ENCODE measurements at regions not wholly inside any gene's neighbourhood (a gene's known extent, or its start where the extent isn't known, plus 50 kb on each side); places are given as distances from the start of the nearest gene placed in this dataset.

DNA sequence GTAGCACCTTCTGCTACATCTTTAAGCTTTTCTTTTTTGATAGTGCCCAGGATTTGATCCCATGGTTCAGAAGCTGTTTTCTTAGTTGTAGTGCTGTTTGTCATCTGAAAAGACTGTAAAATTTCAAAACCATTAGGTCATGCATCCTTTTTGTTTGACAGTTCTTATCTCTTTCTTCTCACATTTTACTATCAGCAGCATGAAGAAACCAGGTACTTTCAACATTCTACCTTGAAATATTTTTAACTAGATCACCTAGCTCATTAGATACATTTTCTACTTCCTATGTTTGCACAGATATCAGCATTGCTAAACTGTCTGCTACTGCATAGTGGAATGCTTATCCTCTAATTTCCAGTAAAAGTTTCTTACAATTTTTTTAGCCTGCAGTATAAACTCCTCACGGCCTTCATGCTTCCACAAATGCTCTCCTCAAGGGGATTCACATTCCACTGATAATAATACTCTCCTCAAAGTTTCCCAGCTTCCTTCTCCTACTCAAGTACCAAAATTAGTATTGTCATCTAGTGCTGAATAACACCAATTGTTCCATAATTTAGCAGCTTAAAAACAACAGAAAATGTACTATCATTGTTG lies 243.9 kb upstream of the ZRANB2 start:
- Histone ChIP-seq H3K36me3 (replicated peaks in 1 of 2) (no peaks in the 10 kb centered on the region), H3K27me3 (no peaks in the 10 kb centered on the region), H3K4me1 (replicated peaks in 1 of 2) (no peaks in the 10 kb centered on the region), H3K9me3 (replicated peaks in 1 of 3) (no peaks in the 10 kb centered on the region), H3K27ac (no peak overlapping the region), H3K4me3 (no peak overlapping the region)
- DNase-seq = no peak
- intact Hi-C loops (cut with DNase I) = no loop called here
- TF ChIP-seq, protein P1, sequence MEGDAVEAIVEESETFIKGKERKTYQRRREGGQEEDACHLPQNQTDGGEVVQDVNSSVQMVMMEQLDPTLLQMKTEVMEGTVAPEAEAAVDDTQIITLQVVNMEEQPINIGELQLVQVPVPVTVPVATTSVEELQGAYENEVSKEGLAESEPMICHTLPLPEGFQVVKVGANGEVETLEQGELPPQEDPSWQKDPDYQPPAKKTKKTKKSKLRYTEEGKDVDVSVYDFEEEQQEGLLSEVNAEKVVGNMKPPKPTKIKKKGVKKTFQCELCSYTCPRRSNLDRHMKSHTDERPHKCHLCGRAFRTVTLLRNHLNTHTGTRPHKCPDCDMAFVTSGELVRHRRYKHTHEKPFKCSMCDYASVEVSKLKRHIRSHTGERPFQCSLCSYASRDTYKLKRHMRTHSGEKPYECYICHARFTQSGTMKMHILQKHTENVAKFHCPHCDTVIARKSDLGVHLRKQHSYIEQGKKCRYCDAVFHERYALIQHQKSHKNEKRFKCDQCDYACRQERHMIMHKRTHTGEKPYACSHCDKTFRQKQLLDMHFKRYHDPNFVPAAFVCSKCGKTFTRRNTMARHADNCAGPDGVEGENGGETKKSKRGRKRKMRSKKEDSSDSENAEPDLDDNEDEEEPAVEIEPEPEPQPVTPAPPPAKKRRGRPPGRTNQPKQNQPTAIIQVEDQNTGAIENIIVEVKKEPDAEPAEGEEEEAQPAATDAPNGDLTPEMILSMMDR (IDR thresholded peaks at IDR 0.05) = no peak
- no peak for TF ChIP-seq POLR2A (IDR thresholded peaks at IDR 0.05)
- WGBS, 4 donors = 33 to 45% (median 40%) methylated on average over 1 of the region's 1 CpG

- no peak for DNase-seq
- H3K4me1 ChIP-seq (replicated peaks in 1 of 2) = no peaks in the 10 kb centered on the region
- H3K27me3 ChIP-seq = no peaks in the 10 kb centered on the region
- intact Hi-C loops (cut with DNase I) = no loop called here
- H3K27ac ChIP-seq = no peak overlapping the region
- 31 to 43% (median 40%) methylated on average over 2 of the region's 2 CpGs for WGBS, 4 donors
- no peaks in the 10 kb centered on the region for H3K9me3 ChIP-seq (replicated peaks in 1 of 3)
- no peak overlapping the region for H3K4me3 ChIP-seq
- TF ChIP-seq POLR2A (IDR thresholded peaks at IDR 0.05) = no peak
- TF ChIP-seq, protein P1 (IDR thresholded peaks at IDR 0.05) = no peak
- H3K36me3 ChIP-seq (replicated peaks in 1 of 2) = no peaks in the 10 kb centered on the region
Measured at GRCh38 chr1:71312545-71312944, 231.7 kb upstream of the ZRANB2 start.

DNA sequence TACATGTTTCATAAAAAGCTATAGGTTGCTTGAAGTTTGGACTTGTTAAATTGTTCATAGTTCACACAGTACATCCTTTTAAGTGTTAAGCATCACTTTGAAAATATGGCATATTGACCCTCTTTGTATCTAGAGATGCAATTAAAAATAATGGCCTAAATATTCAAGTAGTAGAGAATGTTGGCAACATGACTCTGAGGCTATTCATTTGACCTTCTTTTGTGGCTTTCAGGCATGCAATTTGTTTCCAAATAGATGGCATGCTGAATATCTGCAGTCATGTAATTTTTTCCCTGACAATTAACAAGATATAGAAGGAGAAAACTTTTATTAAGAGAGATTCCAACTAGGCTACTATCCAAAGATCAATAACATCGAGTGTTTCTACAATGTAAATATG lies 230.5 kb upstream of the ZRANB2 start:
- no peaks in the 10 kb centered on the region for H3K36me3 ChIP-seq (replicated peaks in 1 of 2)
- H3K27me3 ChIP-seq = no peaks in the 10 kb centered on the region
- WGBS, 4 donors = 59 to 79% (median 69%) methylated on average over 1 of the region's 1 CpG
- H3K4me3 ChIP-seq = no peak overlapping the region
- H3K27ac ChIP-seq = no peak overlapping the region
- intact Hi-C loops (cut with DNase I) = no loop called here
- no peaks in the 10 kb centered on the region for H3K4me1 ChIP-seq (replicated peaks in 1 of 2)
- H3K9me3 ChIP-seq (replicated peaks in 1 of 3) = no peaks in the 10 kb centered on the region
- TF ChIP-seq POLR2A (IDR thresholded peaks at IDR 0.05) = no peak
- TF ChIP-seq, protein P1 (IDR thresholded peaks at IDR 0.05) = no peak
- no peak for DNase-seq

DNA sequence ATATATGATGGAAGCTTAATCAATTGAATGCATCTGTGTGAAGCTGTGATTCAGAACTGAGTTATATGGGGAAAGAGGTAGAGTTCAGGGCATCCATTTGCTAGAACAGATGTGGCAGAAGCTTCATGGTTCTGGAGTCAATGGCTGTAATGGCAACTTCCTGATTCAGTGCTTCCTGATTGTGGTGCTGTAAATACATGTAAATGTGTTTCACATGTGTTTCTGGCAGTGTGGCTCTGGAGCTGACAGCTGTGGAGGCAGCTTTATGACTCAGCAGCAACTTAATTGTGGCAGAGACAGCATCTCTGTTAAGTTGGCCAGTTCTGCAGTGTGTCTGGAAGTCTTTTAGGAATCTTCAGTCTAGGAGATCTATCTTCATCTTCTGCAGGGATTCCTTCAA lies 226.6 kb upstream of the ZRANB2 start:
- DNase-seq = no peak
- intact Hi-C loops (cut with DNase I) = no loop called here
- Histone ChIP-seq H3K36me3 (replicated peaks in 1 of 2) (no peaks in the 10 kb centered on the region), H3K4me1 (replicated peaks in 1 of 2) (no peaks in the 10 kb centered on the region), H3K4me3 (no peak overlapping the region), H3K27ac (no peak overlapping the region), H3K27me3 (no peaks in the 10 kb centered on the region), H3K9me3 (replicated peaks in 1 of 3) (no peaks in the 10 kb centered on the region)
- TF ChIP-seq POLR2A (IDR thresholded peaks at IDR 0.05) = no peak
- TF ChIP-seq, protein P1 (IDR thresholded peaks at IDR 0.05) = no peak

All from adrenal gland (tissue), 9 donors.